DMS 273 treated with DMSO at 0.1 percent for 48 hours (cell line): ENCODE measurements at regions not wholly inside any gene's neighbourhood (a gene's known extent, or its start where the extent isn't known, plus 50 kb on each side); places are given as distances from the start of the nearest gene placed in this dataset.

Experiments used
- DNase-seq: peaks from one replicate; lab custom pipeline; 2025; lab: John Stamatoyannopoulos, UW

DNA sequence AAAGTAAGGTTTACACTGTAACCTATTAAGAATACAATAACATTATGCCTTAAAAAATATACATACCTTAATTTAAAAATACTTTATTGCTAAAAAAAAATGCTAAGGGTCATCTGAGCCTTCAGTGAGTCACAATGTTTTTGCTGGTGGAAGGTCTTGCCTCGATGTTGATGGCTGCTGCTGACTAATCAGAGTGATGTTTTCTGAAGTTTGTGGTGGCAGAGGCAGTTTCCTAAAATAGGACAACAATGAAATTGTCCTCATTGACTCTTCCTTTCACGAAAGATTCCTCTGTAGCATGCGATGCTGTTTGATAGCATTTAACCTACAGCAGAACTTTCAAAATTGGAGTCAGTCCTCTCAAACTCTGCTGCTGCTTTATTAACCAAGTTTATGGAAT is 97.6 kb downstream of the FAT3 start:
- DNase-seq, result no peak

DNA sequence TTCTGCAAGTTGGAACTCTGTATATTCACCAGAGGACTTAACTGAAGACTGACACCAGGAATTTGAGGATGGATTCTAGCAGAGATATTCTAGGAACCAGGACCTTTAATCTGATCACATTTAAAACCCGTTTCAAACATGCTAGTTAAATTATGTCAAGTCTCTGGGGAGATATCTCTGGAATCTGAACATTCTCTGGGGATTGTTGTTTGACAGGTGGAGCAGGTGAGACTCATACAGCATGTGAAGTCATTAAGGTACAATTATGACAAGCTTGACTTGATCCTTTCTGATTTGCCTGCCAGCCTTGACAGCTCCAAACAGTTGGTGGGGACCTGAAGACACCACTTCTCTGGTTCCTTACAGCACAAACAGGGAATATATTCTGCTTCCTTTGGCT is 100.3 kb downstream of the FAT3 start:
- no peak for DNase-seq

DNA sequence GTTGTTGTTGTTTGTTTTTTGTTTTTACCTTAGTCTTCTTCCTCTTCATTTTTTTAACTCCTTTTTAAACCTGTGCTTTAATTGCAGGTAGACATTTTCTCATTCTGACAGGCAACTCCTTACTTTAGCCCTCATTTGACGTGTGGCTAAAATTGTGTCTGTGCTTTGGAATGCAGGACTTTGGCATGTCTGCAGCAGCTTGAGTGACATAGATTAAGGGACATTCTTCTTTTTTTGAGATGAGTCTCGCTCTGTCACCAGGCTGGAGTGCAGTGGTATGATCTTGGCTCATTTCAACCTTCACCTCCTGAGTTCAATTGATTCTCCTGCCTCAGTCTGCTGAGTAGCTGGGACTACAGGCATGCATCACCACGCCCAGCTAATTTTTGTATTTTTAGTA is 100.8 kb downstream of the FAT3 start:
- DNase-seq, result no peak

DNA sequence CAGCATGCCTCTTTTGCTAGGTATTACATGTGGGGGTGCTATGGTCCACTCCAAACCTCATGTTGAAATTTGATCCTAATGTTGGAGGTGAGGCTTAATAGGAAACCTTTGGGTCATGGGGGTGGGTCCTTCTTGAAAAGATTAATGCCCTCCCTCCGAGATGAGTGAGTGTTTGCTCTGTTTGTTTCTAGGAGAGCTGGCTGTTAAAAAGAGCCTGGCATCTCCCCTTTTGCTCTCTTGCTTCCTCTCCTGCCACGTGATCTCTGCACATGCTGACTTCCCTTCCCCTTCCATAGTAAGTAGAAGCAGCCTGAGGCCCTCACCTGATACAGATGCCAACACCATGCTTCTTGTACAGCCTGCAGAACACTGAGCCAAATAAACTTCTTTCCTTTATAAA is 104.5 kb downstream of the FAT3 start:
- no peak for DNase-seq

DNA sequence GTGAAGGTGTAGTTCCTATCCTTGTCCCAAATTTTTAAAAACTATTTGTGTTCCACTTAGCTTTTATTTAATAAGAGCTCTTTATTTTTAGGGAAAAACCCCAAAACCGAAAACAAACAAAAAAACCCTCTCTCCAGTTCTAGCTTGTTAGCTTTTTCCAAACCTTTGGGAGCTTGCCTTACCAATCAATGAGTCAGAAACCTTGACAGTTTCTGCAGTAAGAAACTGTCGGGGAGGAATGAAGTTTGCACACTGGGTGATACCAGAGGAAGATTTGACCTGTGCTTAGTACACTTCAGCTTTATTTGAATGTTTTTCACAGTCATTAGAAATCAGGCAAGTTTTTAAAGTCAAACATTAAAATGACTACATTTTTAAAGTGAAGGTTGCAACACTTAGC is 105.0 kb downstream of the FAT3 start:
- no peak for DNase-seq

DNA sequence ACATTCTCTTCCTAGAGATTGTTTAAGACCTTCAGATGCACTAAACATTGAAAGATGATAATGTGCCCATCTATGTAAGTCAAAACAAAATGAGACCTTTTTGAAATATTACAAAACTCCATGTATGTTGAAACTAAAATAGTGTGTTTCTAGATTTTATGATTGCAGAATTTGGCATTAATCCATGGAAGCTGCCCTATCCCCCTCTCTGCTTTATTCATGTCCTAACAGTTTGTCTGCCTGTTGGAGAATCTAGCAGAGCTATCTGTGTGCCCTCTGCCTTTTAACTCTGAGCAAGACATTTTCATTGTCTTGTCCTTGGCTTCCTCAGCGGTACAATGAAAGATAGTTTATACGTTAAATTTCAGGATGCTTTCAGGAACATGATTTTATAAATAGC is 105.5 kb downstream of the FAT3 start:
- DNase-seq, result no peak

DNA sequence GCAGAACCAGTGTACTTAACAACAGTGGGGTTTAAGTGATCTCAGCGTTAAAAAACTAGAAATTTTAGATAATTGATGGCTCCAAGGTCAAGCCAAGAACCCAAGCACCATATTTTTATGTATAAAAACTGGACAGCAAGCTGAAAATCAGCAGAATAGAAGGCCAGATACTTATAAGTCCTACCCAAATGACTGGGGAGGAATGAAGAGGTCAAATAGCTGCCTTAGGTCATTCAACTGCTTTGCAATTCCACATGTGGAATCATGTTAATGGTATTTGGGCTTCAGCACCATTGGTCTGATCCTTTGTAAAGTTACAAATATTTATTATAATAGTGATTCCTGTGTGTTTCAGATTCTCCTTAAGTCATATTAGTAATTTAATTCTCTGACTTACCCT is 108.4 kb downstream of the FAT3 start:
- DNase-seq, result no peak

DNA sequence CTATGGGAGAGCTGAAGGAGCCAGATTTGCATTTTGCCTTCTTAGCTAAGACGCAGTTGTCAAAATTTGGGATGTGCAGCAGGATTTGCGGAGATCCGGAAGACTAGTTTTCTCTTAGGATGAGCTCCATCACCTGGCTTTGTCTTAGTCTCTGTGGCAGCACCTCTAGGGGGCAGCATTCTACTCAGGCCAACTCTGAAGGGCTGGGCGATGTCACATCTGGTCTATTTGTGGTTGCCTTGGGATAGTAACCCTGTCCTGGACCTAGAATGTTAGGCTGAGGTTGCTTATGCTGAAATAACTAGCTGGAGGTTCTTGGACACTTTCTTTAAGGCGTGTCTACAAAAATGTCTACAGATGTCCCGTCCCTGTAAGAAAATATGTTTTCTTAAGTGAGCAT is 116.2 kb downstream of the FAT3 start:
- no peak for DNase-seq

DNA sequence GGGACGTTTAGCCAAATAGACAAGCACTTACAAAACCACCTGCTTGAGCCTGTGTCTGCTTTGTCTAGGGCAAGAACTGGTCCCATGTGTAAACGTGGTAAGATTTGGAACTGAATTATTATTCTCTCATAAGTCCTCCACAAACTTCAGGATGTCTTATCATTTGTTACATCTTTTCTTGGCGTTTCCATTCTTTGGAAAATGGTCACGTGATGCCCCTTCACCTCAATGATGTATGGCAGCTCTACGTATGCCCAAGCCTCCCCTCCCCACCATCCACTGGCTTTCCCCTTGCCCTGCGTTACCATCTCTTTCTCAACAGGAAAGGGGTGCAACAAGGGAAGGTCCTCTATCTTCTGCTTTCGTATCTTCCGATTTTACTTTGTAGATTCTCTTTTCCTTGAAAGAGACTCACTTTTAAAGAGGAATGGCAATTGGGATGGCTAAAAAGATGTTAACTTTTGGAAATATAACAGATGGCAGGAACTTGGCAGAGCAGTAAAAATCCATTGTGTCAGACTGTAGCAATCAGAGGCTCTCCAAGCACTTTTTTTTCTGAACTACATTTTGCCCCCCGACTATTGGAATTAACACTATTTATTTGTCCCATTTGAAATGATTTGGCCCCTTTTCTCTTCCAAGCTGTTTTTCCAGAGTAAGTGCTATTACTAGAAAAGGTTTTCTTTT is 117.6 kb downstream of the FAT3 start:
- DNase-seq, result no peak

DNA sequence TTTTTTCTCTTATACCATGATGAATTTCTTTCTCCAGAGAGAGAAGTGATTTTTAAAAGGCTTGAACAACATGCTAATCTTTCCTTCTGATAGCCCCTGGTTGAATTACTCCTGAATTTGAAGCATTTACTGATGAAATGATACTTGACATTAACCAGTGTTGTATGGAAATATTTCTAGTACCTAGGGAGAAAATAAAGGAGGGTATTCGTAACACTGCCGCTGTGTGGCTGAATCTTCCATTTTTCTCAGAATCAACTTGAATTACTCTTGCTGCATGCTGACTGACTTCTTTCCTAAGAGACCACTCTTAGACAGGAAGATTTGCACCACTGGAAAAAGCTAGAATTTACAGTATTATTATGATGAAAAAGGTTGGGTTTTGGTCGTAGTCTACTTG is 118.3 kb downstream of the FAT3 start:
- no peak for DNase-seq

DNA sequence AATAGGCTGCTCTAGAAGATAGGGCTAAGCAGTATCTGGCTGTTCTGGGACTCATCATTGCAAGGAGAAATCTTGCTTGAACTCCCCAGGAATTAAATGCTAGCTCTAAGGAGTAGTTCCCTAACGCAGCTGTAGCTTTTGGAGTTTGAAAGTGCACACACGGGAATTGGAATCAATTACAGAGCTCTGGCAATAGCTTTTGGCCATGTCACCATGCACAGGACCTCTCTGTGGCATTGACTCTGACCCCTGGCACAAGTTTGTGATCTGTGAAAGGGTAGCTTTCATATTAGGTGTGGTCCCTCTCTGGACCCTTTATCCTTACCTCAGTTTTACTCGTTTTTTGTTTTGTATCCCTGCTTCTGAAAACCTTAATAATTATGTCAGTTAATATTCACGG is 121.6 kb downstream of the FAT3 start:
- DNase-seq, result no peak

DNA sequence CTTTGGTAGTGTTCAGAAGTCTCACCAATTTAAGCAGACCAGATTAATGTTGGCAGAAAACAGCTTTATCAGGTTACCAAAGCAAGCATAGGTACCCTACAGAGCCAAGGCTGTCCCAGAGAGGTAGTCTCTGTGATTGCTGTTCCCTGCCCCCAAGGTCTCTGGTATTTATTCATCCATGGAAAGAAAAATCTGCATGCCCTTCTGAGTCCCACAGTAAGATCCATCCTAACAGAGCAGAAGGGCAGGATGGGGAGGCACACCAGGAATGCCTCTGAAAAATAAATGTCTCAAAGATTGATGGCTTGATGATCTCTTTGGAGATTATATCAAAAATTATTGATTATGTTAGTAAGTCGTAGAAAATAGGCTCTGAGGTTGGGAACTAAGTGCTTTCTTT is 122.8 kb downstream of the FAT3 start:
- DNase-seq, result no peak

DNA sequence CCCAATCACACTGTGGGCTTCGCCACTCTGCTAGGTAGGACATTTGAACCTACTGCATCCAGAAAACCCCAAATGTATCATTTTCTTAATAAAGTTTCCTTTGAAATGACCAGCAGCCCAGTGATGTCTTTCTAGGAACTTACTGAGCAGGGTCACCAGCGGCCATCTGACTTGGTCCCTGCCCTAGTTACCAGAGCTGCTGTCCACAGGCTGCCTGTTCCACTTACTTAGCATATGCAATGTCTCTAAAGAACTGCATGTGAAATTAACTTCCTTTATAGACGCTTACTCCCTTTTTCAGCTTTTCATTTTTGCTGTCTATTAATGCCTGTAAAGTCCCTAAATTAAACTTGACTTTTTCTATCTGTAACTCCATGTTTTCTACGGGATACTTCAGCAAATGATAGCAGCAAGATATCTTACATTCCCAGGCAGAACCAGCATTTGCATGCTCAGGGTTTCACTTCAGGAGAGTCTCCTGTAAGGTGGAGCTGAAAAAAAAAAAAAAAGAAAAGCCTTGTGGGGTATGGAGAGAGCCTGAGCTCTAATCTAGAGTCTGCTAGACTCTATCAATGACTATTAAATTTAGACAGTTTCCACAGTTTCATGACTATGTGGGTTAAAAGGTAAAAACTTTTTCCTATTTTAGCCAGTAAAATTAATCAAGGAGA is 125.0 kb downstream of the FAT3 start:
- no peak for DNase-seq

DNA sequence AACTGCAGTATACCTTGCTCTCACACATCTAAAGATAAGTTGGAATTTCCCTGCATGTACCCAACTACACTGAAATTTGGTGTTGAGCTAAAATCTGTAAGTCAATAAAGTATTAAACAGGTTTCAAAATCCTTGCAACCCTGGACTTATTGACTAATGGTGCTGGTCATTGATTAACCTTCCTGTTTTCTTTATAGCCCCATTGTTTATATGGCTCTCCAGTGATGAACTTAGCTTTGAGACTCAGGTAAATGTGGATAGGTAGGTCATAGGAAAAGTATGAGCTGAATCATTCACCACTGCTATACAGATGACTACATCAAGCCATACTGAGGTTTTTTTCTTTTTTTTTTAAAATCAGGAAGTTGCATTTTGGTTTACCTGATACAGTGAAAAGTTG is 132.7 kb downstream of the FAT3 start:
- no peak for DNase-seq

DNA sequence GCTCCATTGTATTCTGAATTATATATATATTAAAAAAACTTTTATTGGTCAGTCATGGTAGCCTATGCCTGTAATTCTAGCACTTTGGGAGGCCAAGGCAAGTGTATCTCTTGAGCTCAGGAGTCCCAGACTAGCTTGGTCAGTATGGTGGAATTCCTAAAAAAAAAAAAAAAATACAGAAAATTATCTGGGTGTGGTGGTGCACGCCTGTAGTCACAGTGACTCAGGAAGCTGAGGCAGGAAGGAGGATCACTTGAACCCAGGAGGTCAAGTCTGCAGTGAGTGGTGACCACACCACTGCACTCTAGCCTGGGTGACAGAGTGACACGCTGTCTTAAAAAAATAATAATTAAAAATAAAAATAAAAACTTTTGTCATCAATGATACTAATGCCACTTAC is 133.2 kb downstream of the FAT3 start:
- DNase-seq, result no peak

DNA sequence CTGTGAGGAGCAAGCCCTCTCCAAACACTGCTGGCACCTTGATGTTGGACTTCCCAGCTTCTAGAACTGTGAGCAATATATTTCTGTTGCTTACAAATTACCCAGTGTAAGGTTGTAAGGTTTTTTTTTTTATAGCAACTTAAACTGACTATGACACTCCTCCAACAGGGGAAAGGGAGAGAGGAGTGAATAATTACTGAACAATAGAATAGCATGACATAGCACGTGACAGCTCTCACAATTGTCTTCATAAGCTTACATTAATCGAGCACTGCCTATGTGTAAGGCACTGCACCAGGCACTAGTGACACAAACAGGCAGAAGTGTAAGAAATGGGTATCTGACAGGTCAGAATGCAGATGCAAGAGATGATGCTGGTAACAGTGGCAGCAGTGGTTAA is 136.9 kb downstream of the FAT3 start:
- DNase-seq, result no peak

DNA sequence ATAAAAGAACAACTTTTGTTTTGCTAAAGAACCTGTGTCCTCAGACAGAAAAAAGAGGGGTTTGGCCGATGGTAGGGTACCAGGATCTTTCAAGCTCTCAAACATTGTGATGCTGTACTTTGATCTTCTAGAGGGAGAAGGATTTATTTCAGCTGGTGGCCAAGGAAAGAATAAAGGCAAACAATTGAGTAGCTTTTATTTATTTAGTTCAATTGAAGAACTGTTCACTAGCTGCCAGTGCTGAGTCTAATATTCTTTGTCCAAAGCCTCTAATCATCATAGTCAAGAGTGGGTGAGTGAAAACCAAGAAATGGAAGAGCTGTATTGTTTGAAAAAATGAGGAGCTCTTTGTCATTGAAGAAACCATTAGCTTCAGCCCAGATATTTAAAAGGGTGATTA is 138.4 kb downstream of the FAT3 start:
- DNase-seq, result no peak

DNA sequence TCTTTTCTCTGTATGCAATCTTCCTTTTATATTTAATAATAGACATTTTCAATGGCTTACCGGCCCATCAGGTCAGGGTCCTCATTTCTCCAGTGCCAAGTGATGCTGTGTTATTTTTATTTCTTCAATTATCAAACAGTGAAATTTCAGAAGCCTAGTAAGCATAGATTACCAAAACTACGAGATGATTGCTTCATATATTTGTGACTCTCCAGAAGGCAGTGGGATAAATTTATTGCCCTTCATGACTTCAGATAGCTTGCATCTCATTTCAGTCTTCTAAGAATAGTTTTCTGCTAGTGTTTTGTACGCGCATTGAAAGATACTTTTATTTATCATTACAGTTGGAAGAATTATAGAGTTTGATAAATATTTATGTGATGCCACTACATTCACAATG is 139.6 kb downstream of the FAT3 start:
- DNase-seq, result no peak

DNA sequence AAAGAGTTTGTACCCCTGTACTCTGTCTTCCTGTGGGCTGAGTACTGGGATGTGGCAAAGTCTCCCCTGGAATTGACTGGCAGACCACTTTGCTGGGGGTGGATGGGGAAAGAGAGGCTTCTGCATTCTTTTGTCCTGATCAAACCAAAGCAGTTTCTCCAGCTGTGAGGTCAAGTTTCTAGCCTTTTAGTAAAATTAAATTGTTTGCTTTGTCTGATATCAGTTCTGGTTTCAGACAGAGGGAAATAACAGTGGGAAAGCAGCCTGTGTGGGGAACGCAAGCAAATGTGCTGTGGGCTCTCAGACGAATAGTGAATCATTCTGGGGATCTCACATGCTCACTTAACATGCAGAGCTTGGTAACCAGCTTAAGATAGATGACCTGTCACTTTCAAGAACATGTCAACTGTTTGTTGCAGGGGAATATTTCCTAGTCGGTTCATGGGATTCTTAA is 151.6 kb downstream of the FAT3 start:
- no peak for DNase-seq

DNA sequence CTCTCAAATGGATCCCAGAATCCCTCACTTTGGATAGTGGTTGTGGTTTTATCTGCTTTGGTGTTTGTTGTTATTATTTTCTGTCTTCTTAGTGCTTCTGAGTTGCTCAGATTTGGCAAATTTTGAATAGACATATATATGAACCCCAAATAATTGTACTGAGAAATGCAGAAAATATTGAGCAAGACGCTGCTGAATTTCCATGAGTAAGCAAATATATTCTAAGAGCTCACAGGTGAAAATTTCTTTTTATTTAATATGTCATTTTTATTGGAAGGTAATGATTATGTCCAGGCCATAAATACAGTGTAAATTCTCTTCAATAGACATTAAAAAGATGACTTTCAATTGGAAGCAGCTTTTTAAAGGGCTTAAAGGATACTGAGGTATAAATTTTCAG is 152.1 kb downstream of the FAT3 start:
- no peak for DNase-seq

DNA sequence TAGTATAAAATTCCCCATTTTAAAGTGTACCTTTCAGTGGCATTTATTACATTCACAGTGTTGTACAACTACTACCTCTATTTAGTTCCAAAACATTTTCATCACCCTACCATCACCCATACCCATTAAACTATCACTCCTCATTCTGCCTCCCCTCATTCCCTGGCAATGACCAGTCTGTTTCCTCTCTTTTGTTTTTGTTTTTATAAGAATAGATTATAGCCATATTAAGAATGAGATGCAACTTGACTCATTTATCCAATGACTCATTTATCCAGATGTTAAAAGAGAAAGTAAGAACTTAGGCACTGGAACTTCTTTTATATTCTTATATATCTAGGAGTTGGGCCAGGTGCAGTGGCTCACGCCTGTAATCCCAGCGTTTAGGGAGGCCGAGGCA is 156.3 kb downstream of the FAT3 start:
- DNase-seq, result no peak

DNA sequence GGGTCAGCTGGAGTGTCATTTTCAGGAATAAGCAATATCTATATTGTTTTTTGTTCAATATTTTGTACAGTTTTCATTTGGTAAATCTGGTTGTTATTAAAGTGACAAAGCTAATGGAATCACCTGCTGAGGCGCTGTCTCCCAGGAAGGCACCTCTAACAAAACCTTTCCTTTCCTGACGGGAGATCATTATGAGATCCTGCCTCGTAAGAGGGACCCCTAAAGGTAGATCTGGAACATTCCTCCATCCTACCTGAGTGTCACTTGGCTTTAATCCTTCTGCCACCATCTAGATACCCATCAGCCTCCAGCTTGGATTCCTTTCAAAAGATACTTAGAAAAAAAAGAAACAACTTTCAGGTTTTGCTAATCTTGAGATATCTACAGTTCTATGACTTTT is 157.7 kb downstream of the FAT3 start:
- no peak for DNase-seq

DNA sequence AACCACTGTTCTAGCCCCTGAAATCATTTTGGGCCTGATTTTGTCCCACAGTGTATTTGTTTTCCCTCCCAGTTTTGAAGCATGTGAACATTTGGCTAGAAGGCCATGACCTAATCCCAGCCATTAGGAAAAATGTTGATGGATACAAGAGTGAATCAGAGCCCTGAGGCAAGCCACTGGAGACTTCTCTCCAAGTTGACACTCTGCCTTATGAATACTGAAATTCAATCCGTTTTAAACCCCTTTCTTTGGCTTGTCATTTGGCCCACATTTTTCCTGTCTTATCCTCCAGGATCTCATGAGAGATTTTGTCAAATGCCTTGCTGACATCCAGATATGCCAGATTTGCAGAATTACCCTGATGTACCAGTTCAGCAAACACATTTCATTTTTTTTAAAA is 158.8 kb downstream of the FAT3 start:
- no peak for DNase-seq

DNA sequence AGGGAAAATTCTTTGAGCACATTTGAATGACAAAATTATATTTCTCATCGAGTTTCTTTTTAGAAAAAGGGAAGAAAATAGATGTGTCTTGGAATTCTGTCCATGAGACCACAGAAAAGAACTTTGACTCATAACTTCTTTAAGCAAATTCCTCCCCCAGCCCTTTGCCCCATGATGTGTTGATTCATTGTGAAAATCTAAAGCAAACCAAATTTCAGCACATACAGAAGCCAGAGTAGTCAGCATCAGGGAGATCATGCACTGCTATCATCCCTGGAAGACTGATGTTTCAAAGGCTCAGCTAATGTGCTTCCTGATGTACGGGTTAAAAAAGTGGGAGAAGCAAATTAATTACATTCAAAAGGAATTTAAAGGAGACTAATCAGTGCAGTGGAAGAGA is 159.7 kb downstream of the FAT3 start:
- DNase-seq, result no peak
